CD4-positive, alpha-beta T cell (primary cell): ENCODE measurements at regions not wholly inside any gene's neighbourhood (a gene's known extent, or its start where the extent isn't known, plus 50 kb on each side); places are given as distances from the start of the nearest gene placed in this dataset.

Source experiments
- ATAC-seq: fragments of 200-7000 bp; cut with Tn5 transposase; one replicate; pipeline ENCODE4 v1.10.0; 2022; ENCODE audit warnings: mild to moderate bottlenecking; ENCODE audit not compliant: poor library complexity
- CTCF ChIA-PET: fragments of 350-600 bp; sonication (Branson Sonifier 250); formaldehyde crosslinking; loops from one replicate; lab custom pipeline; 2021; ENCODE audit warnings: antibody characterized with exemption, inconsistent platforms; lab: Charles Lee
- POLR2A ChIA-PET: fragments of 350-600 bp; sonication (Branson Sonifier 250); formaldehyde crosslinking; loops from one replicate; lab custom pipeline; 2021; ENCODE audit warnings: antibody characterized with exemption, inconsistent platforms; lab: Charles Lee
- DNase-seq, 14 experiments: peaks; one replicate each; pipeline ENCODE4 v3.0.0-alpha.2; 2013 to 2020; ENCODE audit warnings: mixed read lengths in 2 of 14
- H3K27ac ChIP-seq, 2 donors: one replicate each; pipeline versions ENCODE4 v1.5.1 to v1.7.0; 2013; ENCODE audit warnings: low read length in 2 of 2, low read depth in 1 of 2, mild to moderate bottlenecking in 1 of 2
- H3K27me3 ChIP-seq, 2 experiments: 1 replicate in 1 of 2; 2 replicates in 1 of 2; pipeline versions ENCODE4 v1.6.1 to v1.7.0; 2013; ENCODE audit warnings: low read length in 2 of 2, control low read depth in 1 of 2, mild to moderate bottlenecking in 1 of 2, moderate library complexity in 1 of 2; ENCODE audit not compliant: insufficient read depth in 2 of 2, control insufficient read depth in 1 of 2
- H3K36me3 ChIP-seq: one replicate; pipeline ENCODE4 v1.6.1; 2013; ENCODE audit warnings: low read length, control low read depth; ENCODE audit not compliant: insufficient read depth
- H3K4me1 ChIP-seq: one replicate; pipeline ENCODE4 v1.6.1; 2013; ENCODE audit warnings: low read length, control low read depth; ENCODE audit not compliant: insufficient read depth
- H3K4me3 ChIP-seq: one replicate; pipeline ENCODE4 v1.5.1; 2013; ENCODE audit warnings: mild to moderate bottlenecking, low read length, moderate library complexity
- H3K9me3 ChIP-seq, 2 experiments: 1 replicate in 1 of 2; 2 replicates in 1 of 2; pipeline versions ENCODE4 v1.6.1 to v1.7.0; 2013; ENCODE audit warnings: low read length in 2 of 2, mild to moderate bottlenecking in 2 of 2, control low read depth in 1 of 2, moderate library complexity in 1 of 2; ENCODE audit not compliant: control insufficient read depth in 1 of 2, insufficient read depth in 1 of 2
- H3K27ac Mint-ChIP-seq: one replicate; pipeline ENCODE4 v1.8.0; 2020; ENCODE audit warnings: mixed read lengths
- H3K27me3 Mint-ChIP-seq: one replicate; pipeline ENCODE4 v1.8.0; 2021; ENCODE audit warnings: mixed read lengths
- H3K36me3 Mint-ChIP-seq: one replicate; pipeline ENCODE4 v1.8.0; 2021; ENCODE audit warnings: low read depth, mixed read lengths
- H3K4me1 Mint-ChIP-seq: one replicate; pipeline ENCODE4 v1.8.0; 2021; ENCODE audit warnings: low read depth, mixed read lengths
- H3K4me3 Mint-ChIP-seq: one replicate; pipeline ENCODE4 v1.8.0; 2020; ENCODE audit warnings: mild to moderate bottlenecking, mixed read lengths
- H3K9me3 Mint-ChIP-seq: one replicate; pipeline ENCODE4 v1.8.0; 2020; ENCODE audit warnings: mixed read lengths
- intact Hi-C, 2 experiments: fragments of 100-400 bp; cut with DNase I in 1 of 2; cut with micrococcal nuclease in 1 of 2; formaldehyde crosslinking; loops; one replicate each; pipeline versions ENCODE4 v1.15.1 to v1.9.0; 2023 to 2025; cut with DNase I, micrococcal nuclease
- TF ChIP-seq, protein P1 (sequence below): fragments of 200-600 bp; IDR thresholded peaks from one replicate; pipeline ENCODE4 v1.8.0; 2022; ENCODE audit warnings: antibody characterized with exemption, mild to moderate bottlenecking

DNA sequence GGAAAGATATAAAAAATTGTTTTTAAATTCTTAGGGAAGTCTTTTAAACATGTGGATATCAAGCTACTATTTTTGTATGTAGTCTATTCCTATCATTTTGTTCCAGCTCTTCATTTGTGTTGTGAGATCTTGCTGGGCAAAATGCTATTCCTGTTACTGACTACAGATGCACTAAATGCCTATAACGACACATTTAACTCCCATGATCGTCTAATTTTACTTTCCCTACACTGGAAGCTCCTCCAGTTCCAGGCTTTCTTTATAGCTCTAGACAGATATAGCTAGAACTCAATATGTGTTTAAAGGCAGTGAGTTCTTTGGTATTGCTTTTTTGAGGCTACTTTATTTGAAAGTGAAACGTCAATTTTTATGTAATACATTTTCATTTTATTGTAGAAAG is 971.5 kb upstream of the CITED2 start:
- H3K27ac ChIP-seq, result no peak overlapping the region
- H3K27ac Mint-ChIP-seq, result no peak overlapping the region
- POLR2A ChIA-PET, result no interaction called here

GRCh38 chr6:140344142-140344913 is 969.9 kb upstream of the CITED2 start:
- ChIA-PET CTCF (no interaction called here), POLR2A (no interaction called here)
- Histone ChIP-seq H3K4me1 (no peaks in the 10 kb centered on the region), H3K27me3 (no peaks in the 10 kb centered on the region), H3K4me3 (no peak overlapping the region), H3K27ac (no peak overlapping the region), H3K9me3 (no peaks in the 10 kb centered on the region), H3K36me3 (no peaks in the 10 kb centered on the region)
- TF ChIP-seq, protein P1, sequence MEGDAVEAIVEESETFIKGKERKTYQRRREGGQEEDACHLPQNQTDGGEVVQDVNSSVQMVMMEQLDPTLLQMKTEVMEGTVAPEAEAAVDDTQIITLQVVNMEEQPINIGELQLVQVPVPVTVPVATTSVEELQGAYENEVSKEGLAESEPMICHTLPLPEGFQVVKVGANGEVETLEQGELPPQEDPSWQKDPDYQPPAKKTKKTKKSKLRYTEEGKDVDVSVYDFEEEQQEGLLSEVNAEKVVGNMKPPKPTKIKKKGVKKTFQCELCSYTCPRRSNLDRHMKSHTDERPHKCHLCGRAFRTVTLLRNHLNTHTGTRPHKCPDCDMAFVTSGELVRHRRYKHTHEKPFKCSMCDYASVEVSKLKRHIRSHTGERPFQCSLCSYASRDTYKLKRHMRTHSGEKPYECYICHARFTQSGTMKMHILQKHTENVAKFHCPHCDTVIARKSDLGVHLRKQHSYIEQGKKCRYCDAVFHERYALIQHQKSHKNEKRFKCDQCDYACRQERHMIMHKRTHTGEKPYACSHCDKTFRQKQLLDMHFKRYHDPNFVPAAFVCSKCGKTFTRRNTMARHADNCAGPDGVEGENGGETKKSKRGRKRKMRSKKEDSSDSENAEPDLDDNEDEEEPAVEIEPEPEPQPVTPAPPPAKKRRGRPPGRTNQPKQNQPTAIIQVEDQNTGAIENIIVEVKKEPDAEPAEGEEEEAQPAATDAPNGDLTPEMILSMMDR, result no peak
- no peak overlapping the region for H3K27ac Mint-ChIP-seq
- no peak overlapping the region for H3K4me3 Mint-ChIP-seq
- DNase-seq (no peak), ATAC-seq (no peak)
- no peaks in the 10 kb centered on the region for H3K27me3 Mint-ChIP-seq
- intact Hi-C loops, result no loop called here
- H3K9me3 Mint-ChIP-seq, result no peaks in the 10 kb centered on the region
- H3K36me3 Mint-ChIP-seq, result no peaks in the 10 kb centered on the region
- H3K4me1 Mint-ChIP-seq, result no peaks in the 10 kb centered on the region

More for the DNA sequence above, 971.5 kb upstream of the CITED2 start:
- CTCF ChIA-PET, result no interaction called here
- H3K36me3 ChIP-seq, result no peaks in the 10 kb centered on the region
- H3K4me1 ChIP-seq, result no peaks in the 10 kb centered on the region
- intact Hi-C loops, result no loop called here
- no peaks in the 10 kb centered on the region for H3K36me3 Mint-ChIP-seq
- H3K9me3 Mint-ChIP-seq, result no peaks in the 10 kb centered on the region
- no peaks in the 10 kb centered on the region for H3K9me3 ChIP-seq
- no peaks in the 10 kb centered on the region for H3K27me3 Mint-ChIP-seq
- DNase-seq, result no peak
- H3K4me3 ChIP-seq, result no peak overlapping the region
- no peaks in the 10 kb centered on the region for H3K27me3 ChIP-seq
- no peak for ATAC-seq
- TF ChIP-seq, protein P1, result no peak
- H3K4me1 Mint-ChIP-seq, result no peaks in the 10 kb centered on the region
- H3K4me3 Mint-ChIP-seq, result no peak overlapping the region

GRCh38 chr6:140343128-140343527 is 968.7 kb upstream of the CITED2 start:
- Histone ChIP-seq H3K4me3 (no peak overlapping the region), H3K9me3 (no peaks in the 10 kb centered on the region), H3K4me1 (no peaks in the 10 kb centered on the region), H3K27ac (no peak overlapping the region), H3K36me3 (no peaks in the 10 kb centered on the region), H3K27me3 (no peaks in the 10 kb centered on the region)
- intact Hi-C loops, result no loop called here
- Mint-ChIP-seq H3K27me3 (no peaks in the 10 kb centered on the region), H3K4me3 (no peak overlapping the region), H3K27ac (no peak overlapping the region), H3K9me3 (no peaks in the 10 kb centered on the region), H3K4me1 (no peaks in the 10 kb centered on the region), H3K36me3 (no peaks in the 10 kb centered on the region)
- DNase-seq (no peak), ATAC-seq (no peak)
- ChIA-PET POLR2A (no interaction called here), CTCF (no interaction called here)
- TF ChIP-seq, protein P1, result no peak
